CD4-positive, alpha-beta T cell treated with Interleukin-12 subunit alpha and Interleukin-12 subunit beta, for 1 hour (primary cell): ENCODE measurements at regions not wholly inside any gene's neighbourhood (a gene's known extent, or its start where the extent isn't known, plus 50 kb on each side); places are given as distances from the start of the nearest gene placed in this dataset.
"Not testable (repeated sequence)": the region's sequence is repeated elsewhere in the genome, so short reads cannot be mapped to it uniquely, and the experiment has no call there.

Source experiments
- DNase-seq: peaks from one replicate; pipeline ENCODE4 v3.0.0-alpha.2; 2020

DNA sequence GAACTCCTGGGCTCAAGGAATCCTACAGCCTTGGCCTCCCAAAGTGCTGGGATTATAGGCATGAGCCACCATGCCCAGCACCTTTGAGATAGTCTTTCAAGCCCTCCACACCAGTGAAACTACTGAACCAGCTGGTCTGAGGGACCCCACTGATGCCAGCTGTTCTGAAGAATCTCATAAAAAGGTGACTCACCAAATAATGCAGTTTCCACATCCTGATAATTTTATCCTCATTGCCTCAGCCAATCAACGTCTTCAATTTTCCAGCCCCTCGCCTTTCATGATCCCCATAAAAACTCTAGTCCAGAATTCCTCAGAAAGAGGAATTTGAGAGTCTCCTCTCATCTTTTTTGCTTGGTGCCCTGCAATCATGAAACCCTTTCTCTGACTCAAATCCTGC, 1691.6 kb upstream of the LRRTM3 start:
- no peak for DNase-seq

- DNase-seq, result no peak
Measured at GRCh38 chr10:65235266-65235665, 1690.6 kb upstream of the LRRTM3 start.

- DNase-seq, result no peak
Measured at GRCh38 chr10:65235846-65236245, 1690.0 kb upstream of the LRRTM3 start.

- DNase-seq, result no peak
Measured at GRCh38 chr10:65265451-65265954, 1660.3 kb upstream of the LRRTM3 start.

DNA sequence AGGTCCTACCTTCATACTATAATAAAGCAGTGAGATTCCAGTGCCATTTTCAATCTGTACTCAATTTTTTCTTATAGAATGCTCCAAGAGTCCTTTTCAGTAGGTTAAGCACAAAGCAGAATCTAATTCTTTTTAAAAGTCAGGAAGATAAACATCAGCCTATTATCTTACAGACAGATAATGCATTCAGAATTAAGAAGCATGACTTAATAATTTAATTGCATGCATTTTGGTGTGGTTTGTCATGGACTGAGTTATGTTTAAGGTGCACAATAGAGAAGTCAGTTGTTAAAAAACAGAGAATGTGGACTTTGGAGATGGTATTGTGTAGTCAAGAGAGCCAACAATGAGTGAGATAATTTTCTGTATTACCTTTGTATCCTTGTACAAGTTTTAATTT, 1656.3 kb upstream of the LRRTM3 start:
- not testable (repeated sequence) for DNase-seq

- no peak for DNase-seq
Measured at GRCh38 chr10:65270969-65271368, 1654.9 kb upstream of the LRRTM3 start.

DNA sequence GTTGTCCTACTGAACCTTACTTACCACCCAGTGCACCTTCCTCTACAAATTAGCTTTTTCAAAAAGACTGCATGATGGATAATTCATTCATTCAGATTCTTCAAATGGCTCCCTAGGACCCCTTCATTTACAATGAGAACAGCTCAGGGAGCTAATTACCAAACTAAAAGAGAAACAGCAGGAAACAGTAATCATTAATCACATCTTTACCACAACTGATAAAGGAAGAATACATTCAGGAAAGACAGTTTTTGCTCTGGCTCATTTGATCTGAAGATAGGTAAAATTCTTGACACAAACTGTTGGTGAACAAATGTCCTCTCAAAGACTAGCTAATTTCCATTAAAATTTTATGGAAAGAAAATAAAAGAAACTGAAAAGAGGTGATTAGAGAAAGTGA, 1652.7 kb upstream of the LRRTM3 start:
- DNase-seq, result no peak

DNA sequence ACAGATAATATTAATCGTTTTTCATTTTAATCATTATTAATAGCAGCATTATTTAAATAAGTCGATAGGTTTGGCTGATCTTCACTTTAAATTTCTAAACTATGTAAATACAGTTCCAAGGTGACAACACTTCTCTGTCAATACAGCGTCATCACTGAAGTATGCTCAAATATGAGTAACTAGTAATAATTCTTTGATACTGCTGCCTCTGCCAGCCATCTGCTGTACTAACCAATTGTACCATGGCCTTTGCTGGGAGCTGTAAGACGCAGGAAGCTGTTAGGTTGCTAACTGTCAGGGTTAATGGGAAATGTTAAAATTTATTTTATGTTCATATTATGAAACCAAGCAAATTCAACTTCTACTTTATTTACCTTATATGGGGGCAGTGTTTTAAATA, 1650.5 kb upstream of the LRRTM3 start:
- no peak for DNase-seq

DNA sequence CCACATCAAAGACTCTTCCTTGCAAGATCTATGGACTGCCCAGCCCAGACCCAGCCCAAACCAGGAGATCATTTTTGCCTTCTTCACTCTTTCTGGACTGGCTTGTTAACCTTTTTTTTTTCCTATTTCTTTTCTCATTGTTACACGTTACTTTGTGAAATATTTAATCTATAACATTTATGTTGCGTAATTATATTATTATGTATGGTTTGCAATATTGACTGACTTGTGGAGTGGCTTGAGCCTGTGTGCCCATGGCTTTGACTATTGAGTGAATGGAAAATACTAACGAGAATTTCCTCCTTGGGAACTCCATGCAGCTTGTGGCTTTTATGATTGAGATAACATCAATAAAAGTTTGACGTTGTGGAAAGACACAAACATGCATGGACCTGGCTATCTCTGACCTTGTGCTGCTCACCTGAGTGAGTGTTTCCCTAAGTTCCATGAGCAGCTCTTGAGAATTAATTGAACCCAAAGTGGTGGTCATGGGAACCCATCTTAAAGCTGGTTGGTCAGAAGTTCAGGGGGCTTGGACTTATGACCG, 1641.3 kb upstream of the LRRTM3 start:
- DNase-seq, result no peak

GRCh38 chr10:65285726-65286125, 1640.1 kb upstream of the LRRTM3 start:
- not testable (repeated sequence) for DNase-seq

DNA sequence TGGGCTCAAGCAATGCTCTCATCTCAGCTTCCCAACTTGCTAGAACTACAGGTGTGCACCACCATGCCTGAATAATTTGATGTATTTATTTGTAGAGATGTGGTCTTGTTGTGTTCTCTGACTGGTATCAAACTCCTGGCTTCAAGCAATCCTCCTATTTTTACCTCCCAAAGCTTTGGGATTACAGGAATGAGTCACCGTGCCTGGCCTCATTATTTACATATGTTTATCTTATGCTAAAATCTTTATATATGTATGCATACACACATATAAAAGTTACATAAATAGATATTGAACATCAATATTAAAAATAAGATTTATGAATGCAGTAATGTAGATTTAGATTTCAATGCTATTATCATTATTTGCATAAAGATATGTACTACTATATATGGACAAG, 1634.5 kb upstream of the LRRTM3 start:
- no peak for DNase-seq

DNA sequence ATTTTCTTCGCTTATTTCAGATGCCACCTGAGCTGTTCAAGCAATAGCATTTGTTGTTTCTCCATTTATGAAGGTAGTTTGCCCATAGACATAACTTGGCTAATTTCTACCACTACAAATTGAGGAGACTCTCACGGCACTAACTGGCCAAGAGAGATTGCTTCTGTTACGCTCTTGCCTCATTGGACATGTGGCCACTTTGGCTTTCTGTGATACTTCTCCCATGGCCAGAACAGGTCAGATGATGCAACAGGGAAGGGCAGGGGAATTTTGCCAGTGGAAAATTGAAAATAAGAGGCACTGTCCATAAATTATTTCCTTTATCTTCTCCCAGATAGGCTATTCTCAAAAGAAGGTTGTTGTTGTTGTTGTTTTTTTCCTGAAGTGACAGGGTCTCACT, 1633.3 kb upstream of the LRRTM3 start:
- DNase-seq, result no peak

DNA sequence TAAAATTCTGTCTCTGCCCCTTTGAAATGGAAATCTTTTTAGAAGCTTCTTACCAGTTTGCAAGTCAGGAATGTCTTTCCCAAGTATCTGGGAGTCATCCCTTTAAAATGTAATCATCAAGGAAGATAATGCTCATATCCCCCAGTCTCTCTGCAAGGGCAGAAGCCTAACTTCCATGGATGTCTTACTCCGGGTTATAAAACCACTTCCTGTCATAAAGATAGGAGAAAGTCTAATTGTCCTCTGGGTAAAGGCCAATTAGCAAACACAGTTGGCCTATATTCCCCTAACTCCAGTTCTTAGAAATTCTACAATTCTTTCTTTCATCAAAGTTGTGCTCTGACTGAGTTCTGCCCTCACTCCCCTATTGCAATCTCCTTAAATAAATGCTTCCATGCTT, 1631.5 kb upstream of the LRRTM3 start:
- DNase-seq, result no peak

GRCh38 chr10:65301181-65301580, 1624.7 kb upstream of the LRRTM3 start:
- no peak for DNase-seq

- no peak for DNase-seq
Measured at GRCh38 chr10:65306201-65306600, 1619.6 kb upstream of the LRRTM3 start.

DNA sequence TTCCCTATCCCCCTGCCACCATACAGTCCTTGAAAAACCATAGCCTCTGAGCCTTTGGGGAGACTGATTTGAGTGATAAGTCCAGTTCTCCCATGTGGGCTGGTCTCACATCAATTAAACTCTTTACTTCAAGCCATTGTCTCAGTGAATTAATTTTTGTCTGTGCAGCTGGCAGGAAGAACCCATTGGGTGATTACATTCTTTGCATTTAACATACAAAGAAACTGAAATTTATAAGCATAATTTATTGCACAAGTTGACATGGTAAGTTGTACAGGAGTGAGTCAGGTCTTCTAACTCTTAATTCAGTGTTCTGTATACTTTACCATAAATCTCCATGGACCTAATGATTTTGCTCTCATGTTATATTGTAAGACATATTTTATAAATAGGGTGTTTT, 1613.0 kb upstream of the LRRTM3 start:
- no peak for DNase-seq

- DNase-seq, result no peak
Measured at GRCh38 chr10:65313406-65313805, 1612.4 kb upstream of the LRRTM3 start.

DNA sequence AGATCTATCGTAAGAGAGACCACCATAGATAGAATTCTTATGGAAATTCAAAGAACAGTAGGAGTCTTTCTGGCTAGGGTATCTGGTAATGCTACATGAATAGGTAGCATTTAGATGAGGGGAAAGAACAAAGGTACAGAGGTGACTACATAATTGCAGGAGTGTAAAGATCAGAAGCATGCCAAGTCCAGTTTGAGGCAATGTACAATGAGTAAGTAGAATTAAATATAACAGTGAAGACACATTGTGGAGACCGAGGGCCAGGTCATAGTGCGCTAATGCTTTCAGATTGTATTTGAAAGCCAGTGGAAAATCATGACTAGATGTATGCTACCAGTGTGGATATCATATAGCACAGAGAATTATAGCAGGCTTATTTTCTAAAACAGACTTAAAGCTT, 1611.6 kb upstream of the LRRTM3 start:
- DNase-seq, result no peak

- no peak for DNase-seq
Measured at GRCh38 chr10:65319493-65319892, 1606.3 kb upstream of the LRRTM3 start.

- no peak for DNase-seq
Measured at GRCh38 chr10:65320236-65321026, 1605.4 kb upstream of the LRRTM3 start.

- no peak for DNase-seq
Measured at GRCh38 chr10:65323802-65324201, 1602.0 kb upstream of the LRRTM3 start.

- no peak for DNase-seq
Measured at GRCh38 chr10:65325913-65326312, 1599.9 kb upstream of the LRRTM3 start.

DNA sequence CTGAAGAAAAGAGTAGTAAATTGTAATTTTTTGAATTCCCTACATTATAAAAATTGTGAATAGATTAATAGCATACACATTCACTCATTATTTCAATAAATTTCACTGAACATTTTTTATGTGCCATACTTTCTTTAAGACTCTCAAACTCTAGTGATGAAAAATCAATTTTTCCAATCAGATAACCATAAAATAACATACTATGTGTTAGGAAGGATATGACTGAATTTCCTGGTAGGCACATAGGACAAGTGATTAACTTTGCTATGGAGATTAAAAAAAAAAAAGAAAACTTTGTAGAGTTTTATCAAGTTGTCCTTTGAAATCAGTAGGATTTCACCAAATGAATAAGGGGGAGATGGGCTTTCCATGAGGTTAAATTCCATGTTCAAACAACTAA, 1597.3 kb upstream of the LRRTM3 start:
- DNase-seq, result no peak

- no peak for DNase-seq
Measured at GRCh38 chr10:65335311-65335710, 1590.5 kb upstream of the LRRTM3 start.

DNA sequence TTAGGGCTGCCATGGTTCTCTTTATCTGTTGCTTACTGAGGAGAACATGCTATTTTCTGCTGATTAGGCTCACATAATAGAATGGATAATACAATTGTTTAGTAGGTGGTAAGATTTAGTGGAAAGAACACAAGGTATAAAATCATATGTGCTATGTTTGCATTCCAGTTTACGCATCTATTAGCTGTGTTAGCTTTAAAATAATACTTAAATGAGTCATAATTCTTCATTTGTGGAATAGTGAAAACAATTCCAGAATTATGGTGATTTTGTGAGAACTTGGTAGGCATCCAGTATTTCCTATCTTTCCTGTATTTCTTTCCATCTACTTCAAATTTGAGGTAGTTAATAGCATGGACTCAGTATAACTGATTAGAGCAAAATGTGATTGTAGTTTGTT, 1585.5 kb upstream of the LRRTM3 start:
- no peak for DNase-seq
